ENCODE measurements at regions not wholly inside any gene's neighbourhood (a gene's known extent, or its start where the extent isn't known, plus 50 kb on each side); places are given as distances from the start of the nearest gene placed in this dataset.

DNA sequence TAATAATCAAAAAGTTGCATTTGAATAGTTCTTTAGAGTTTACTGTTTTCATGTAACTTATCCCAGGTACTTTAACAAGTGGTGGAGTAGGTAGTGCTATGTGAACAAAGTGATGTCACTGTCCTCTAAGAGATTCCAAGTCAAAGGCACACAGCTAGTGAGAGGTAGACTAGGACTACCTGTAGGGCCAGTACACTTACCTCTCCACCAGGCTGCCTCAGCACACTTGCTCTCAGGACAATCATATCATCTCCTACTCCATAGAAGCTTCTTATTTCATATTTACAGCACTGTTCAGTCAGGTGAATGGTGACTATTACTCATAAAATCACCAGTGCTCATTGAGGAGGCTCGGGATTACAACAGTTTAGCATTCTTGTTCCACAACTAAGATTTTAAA, 173.0 kb upstream of the EMCN start:
- H3K4me1 ChIP-seq, result no peaks in the 10 kb centered on the region
- ATAC-seq, result no peak
- H3K9me3 ChIP-seq, result no peaks in the 10 kb centered on the region
- no peak for DNase-seq
- intact Hi-C loops (cut with DNase I), result no loop called here
- TF ChIP-seq, protein P1, sequence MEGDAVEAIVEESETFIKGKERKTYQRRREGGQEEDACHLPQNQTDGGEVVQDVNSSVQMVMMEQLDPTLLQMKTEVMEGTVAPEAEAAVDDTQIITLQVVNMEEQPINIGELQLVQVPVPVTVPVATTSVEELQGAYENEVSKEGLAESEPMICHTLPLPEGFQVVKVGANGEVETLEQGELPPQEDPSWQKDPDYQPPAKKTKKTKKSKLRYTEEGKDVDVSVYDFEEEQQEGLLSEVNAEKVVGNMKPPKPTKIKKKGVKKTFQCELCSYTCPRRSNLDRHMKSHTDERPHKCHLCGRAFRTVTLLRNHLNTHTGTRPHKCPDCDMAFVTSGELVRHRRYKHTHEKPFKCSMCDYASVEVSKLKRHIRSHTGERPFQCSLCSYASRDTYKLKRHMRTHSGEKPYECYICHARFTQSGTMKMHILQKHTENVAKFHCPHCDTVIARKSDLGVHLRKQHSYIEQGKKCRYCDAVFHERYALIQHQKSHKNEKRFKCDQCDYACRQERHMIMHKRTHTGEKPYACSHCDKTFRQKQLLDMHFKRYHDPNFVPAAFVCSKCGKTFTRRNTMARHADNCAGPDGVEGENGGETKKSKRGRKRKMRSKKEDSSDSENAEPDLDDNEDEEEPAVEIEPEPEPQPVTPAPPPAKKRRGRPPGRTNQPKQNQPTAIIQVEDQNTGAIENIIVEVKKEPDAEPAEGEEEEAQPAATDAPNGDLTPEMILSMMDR (IDR thresholded peaks at IDR 0.05), result no peak
- no peaks in the 10 kb centered on the region for H3K27me3 ChIP-seq
- H3K27ac ChIP-seq, result no peak overlapping the region
- no peak overlapping the region for H3K4me3 ChIP-seq
- no peaks in the 10 kb centered on the region for H3K36me3 ChIP-seq

DNA sequence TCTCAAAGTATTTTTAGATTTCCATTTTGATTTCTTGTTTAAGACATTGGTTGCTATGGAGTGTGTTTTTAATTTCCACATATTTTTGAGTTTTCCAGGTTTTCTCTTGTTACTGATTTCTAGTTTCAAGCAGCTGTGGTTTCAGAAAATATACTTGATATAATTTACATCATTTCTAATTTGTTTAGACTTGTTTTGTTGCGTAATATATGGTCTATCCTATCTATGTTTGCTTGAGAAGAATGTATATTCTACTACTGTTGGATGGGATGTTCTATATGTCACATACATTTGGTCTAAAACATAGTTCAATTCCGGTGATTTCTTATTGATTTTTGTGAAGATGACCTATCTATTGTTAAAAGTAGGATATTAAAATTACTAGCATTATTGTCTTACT, 170.5 kb upstream of the EMCN start:
- H3K4me3 ChIP-seq, result no peak overlapping the region
- no peaks in the 10 kb centered on the region for H3K36me3 ChIP-seq
- H3K9me3 ChIP-seq, result no peaks in the 10 kb centered on the region
- TF ChIP-seq, protein P1 (IDR thresholded peaks at IDR 0.05), result no peak
- no peaks in the 10 kb centered on the region for H3K27me3 ChIP-seq
- no peak for ATAC-seq
- no peak for DNase-seq
- no peak overlapping the region for H3K27ac ChIP-seq
- no peaks in the 10 kb centered on the region for H3K4me1 ChIP-seq
- intact Hi-C loops (cut with DNase I), result no loop called here

DNA sequence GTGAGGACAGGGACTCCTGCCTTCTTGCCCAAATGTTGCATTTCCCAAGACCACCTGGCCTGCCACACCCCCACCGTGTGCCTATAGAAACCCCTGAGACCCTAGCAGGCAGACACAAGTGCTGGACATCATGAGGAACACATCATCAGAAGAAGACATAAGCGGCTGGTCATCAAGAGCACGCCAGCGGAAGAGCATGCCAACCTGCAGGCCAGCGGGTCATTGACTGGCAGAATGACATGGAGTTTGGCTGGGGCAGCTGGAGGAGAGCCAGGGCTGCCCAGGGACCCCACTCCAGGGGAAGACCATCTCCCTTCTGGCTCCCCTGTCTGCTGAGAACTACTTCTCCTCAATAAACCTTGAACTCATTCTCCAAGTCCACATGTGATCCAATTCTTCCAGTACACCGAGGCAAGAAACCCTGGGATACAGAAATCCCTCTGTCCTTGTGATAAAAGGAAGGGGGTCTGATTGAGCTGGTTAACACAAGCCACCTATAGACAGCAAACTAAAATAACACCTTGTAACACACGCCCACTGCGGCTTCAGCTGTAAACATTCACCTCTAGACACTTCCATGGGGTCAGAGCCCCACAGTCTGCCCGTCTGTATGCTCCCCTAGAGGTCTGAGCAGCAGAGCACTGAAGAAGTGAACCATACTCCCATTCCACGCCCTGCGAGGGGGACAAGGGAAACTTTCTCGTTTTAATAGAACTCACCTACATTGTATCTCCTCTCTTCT, 164.8 kb upstream of the EMCN start:
- DNase-seq (no peak), ATAC-seq (no peak)
- no peaks in the 10 kb centered on the region for H3K9me3 ChIP-seq
- no peak overlapping the region for H3K27ac ChIP-seq
- no peak overlapping the region for H3K4me3 ChIP-seq
- TF ChIP-seq, protein P1 (IDR thresholded peaks at IDR 0.05), result no peak
- intact Hi-C loops (cut with DNase I), result no loop called here
- H3K4me1 ChIP-seq, result no peaks in the 10 kb centered on the region
- no peaks in the 10 kb centered on the region for H3K27me3 ChIP-seq
- no peaks in the 10 kb centered on the region for H3K36me3 ChIP-seq

DNA sequence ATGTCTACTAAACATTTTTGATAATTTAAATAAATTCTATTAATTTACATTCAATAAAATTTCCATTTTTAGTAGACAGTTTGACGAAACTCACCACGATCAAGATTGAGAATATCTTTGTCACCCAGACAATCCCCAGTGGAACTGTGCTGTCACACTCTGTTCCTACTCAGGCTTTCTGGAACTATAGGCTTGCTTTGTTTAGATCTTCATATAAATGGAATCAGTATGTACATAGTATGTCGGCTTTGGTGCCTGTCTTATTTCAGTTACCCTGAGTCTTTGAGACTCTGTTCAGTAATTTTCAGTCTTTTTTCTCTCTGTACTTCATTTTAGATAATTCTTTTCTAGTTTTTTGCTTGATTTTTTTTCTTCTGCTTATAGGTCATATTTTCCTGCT, 163.5 kb upstream of the EMCN start:
- Histone ChIP-seq H3K9me3 (no peaks in the 10 kb centered on the region), H3K27me3 (no peaks in the 10 kb centered on the region), H3K27ac (no peak overlapping the region), H3K4me1 (no peaks in the 10 kb centered on the region), H3K36me3 (no peaks in the 10 kb centered on the region), H3K4me3 (no peak overlapping the region)
- ATAC-seq, result no peak
- intact Hi-C loops (cut with DNase I), result no loop called here
- TF ChIP-seq, protein P1 (IDR thresholded peaks at IDR 0.05), result no peak
- DNase-seq, result no peak

DNA sequence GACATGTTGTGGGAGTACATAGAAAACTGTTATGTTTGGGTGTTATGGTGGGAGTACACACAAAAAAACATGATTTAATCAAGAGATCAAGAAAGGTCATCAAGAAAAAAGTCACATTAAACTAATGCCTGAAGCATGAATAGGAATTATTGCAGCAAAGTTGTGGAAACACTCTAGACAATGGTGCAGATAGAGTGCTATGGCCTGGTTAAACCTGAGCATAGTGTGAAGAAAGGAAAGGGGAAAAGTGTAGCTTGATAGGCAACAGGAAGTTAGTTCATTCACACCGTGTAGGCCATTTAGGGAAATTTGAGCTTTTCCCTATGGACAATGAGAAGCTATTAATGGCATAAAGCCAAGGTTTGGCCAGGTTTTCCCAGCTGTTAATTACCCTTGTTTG, 162.1 kb upstream of the EMCN start:
- no peaks in the 10 kb centered on the region for H3K27me3 ChIP-seq

More for the DNA sequence above, 162.1 kb upstream of the EMCN start:
- DNase-seq (no peak), ATAC-seq (no peak)
- Histone ChIP-seq H3K4me3 (no peak overlapping the region), H3K36me3 (no peaks in the 10 kb centered on the region), H3K9me3 (no peaks in the 10 kb centered on the region), H3K27ac (no peak overlapping the region), H3K4me1 (no peaks in the 10 kb centered on the region)
- TF ChIP-seq, protein P1 (IDR thresholded peaks at IDR 0.05), result no peak
- intact Hi-C loops (cut with DNase I), result no loop called here
